Ovary (tissue), 3 donors: ENCODE measurements at regions not wholly inside any gene's neighbourhood (a gene's known extent, or its start where the extent isn't known, plus 50 kb on each side); places are given as distances from the start of the nearest gene placed in this dataset.

Source experiments
- POLR2A ChIP-seq: fragments of 450-650 bp; IDR thresholded peaks from one replicate; pipeline ENCODE4 v1.6.1; 2017; ENCODE audit warnings: antibody characterized with exemption, mild to moderate bottlenecking, moderate library complexity
- TF ChIP-seq, protein P1 (sequence below), 3 donors: fragments of 450-650 bp in 2 of 3; fragments of 200-600 bp in 1 of 3; IDR thresholded peaks; one replicate each; pipeline versions ENCODE4 v1.5.1 to v1.8.0; 2016 to 2022; ENCODE audit warnings: antibody characterized with exemption in 3 of 3, mild to moderate bottlenecking in 1 of 3
- donor health status: DM: no; HTN: no; CAD: no.

DNA sequence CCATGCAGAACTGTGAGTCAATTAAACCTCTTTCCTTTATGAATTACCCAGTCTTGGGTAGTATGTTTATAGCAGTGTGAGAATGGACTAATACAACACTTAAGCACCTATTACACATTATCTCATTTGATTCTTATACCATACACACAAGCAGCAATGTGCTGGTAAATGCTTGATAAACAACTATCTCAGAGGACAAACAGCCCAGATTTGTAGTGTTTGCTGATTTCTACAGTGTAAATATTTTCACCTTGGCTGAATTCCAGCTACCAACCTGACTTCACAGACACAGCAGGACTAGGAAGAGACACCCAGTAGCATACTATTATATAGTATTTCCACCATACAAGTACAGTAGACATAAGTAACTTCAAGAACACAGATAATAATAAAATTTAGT lies 406.5 kb upstream of the CNKSR2 start:
- no peak for TF ChIP-seq POLR2A
- TF ChIP-seq, protein P1, sequence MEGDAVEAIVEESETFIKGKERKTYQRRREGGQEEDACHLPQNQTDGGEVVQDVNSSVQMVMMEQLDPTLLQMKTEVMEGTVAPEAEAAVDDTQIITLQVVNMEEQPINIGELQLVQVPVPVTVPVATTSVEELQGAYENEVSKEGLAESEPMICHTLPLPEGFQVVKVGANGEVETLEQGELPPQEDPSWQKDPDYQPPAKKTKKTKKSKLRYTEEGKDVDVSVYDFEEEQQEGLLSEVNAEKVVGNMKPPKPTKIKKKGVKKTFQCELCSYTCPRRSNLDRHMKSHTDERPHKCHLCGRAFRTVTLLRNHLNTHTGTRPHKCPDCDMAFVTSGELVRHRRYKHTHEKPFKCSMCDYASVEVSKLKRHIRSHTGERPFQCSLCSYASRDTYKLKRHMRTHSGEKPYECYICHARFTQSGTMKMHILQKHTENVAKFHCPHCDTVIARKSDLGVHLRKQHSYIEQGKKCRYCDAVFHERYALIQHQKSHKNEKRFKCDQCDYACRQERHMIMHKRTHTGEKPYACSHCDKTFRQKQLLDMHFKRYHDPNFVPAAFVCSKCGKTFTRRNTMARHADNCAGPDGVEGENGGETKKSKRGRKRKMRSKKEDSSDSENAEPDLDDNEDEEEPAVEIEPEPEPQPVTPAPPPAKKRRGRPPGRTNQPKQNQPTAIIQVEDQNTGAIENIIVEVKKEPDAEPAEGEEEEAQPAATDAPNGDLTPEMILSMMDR (IDR thresholded peaks at IDR 0.05): no peak
